Mammary epithelial cell (primary cell): ENCODE measurements at regions not wholly inside any gene's neighbourhood (a gene's known extent, or its start where the extent isn't known, plus 50 kb on each side); places are given as distances from the start of the nearest gene placed in this dataset.

Experiments used
- CTCF ChIP-seq, 2 donors: IDR thresholded peaks in 1 of 2; conservative IDR thresholded peaks in 1 of 2; 2 replicates each; pipeline ENCODE4 v1.5.1; 2011 to 2012; ENCODE audit warnings: inconsistent platforms in 2 of 2, low read length in 2 of 2, mild to moderate bottlenecking in 2 of 2, control low read depth in 1 of 2, low read depth in 1 of 2; ENCODE audit not compliant: insufficient read depth in 1 of 2; ENCODE audit errors: extremely low read depth in 1 of 2
- EZH2 ChIP-seq: IDR thresholded peaks from 2 replicates; pipeline ENCODE4 v1.6.1; 2012; ENCODE audit warnings: low read length, inconsistent platforms, borderline replicate concordance

DNA sequence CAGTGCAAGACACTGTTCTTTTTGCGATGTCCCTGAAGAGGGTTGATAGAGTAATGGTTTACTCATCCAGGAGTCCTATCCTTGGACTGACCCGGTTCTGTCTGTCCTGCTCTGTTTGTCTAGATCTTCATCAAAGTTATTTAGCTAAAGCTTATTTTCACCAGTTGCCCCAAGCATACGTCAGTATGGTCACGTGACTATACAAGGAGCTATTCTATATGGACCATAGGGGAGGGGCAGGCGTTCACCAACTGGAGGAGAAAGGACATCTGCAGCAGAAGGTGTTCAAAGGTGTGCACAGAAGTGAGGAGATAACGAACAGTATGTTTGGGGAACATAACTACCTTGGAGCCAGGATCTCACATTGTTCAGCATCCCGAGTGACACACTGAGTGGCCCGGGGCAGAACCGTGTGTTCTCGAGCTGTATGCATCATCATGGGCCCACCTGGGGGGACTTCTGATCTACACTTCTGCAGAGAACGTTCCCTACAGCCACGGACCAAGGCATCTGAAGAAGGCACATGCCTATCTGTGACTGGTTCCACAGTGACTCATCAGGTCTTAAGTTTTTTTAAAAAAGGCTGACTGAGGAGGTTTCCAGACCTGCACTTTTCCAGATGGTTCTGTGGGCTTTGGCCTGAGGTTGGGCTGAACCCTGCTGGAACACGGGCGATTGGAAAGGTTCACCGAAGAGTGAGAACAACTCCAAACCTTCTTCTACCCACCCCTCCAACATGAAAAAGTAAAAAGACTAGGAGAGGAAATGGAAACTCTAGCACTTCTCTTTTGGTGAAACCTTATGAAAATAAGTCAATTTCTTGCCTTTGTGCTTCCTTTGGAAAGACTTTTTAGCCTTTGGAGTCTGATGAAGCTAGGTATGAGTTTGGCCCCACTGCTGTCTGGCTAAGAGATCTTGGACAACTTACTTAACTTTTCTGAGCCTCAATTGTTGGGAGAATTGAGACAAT is 68.6 kb upstream of the YWHAQ start:
- TF ChIP-seq CTCF (conservative IDR thresholded peaks at IDR 0.05 in 1 of 2, IDR thresholded peaks at IDR 0.05 in 1 of 2; ENCODE audit: extremely low read depth in 1 of 2, insufficient read depth in 1 of 2, low read depth in 1 of 2, low read length in 2 of 2), result no peak
- TF ChIP-seq EZH2, result no peak
